GM12878 (cell line): ENCODE measurements at regions not wholly inside any gene's neighbourhood (a gene's known extent, or its start where the extent isn't known, plus 50 kb on each side); places are given as distances from the start of the nearest gene placed in this dataset.

ENCODE experiments used
- BCLAF1 ChIP-seq: fragments of 450-650 bp; IDR thresholded peaks from 2 replicates; pipeline ENCODE4 v1.6.1; 2017; ENCODE audit warnings: antibody characterized with exemption, mild to moderate bottlenecking, moderate library complexity
- BRCA1 ChIP-seq: IDR thresholded peaks from 2 replicates; pipeline ENCODE4 v1.6.1; 2011; ENCODE audit warnings: low read depth, low read length, improper control_type of control experiment
- CBFB ChIP-seq: IDR thresholded peaks from 2 replicates; pipeline ENCODE4 v1.6.1; 2016; ENCODE audit warnings: antibody characterized with exemption, low read depth
- CBX5 ChIP-seq: sonication (generic); IDR thresholded peaks from 2 replicates; pipeline ENCODE4 v1.6.1; 2016; ENCODE audit warnings: low read depth, moderate library complexity, mild to moderate bottlenecking, inconsistent platforms
- CHD2 ChIP-seq: IDR thresholded peaks from 2 replicates; pipeline ENCODE4 v1.6.1; 2011; ENCODE audit warnings: low read depth, low read length, improper control_type of control experiment, borderline replicate concordance
- FOS ChIP-seq: IDR thresholded peaks from 3 replicates; pipeline ENCODE4 v1.6.1; 2011; ENCODE audit warnings: borderline replicate concordance; ENCODE audit not compliant: insufficient read length; ENCODE audit errors: extremely low read depth
- FOXK2 ChIP-seq: fragments of 450-650 bp; IDR thresholded peaks from 2 replicates; pipeline ENCODE4 v1.6.1; 2017; ENCODE audit warnings: mild to moderate bottlenecking, moderate library complexity
- FOXM1 ChIP-seq: IDR thresholded peaks from 2 replicates; pipeline ENCODE4 v1.6.1; 2012; ENCODE audit warnings: low read depth, mild to moderate bottlenecking, inconsistent platforms, low read length, moderate library complexity
- GATAD2B ChIP-seq: fragments of 450-650 bp; conservative IDR thresholded peaks from 2 replicates; pipeline ENCODE4 v1.6.1; 2017; ENCODE audit warnings: low read depth, mild to moderate bottlenecking, moderate library complexity
- HDAC6 ChIP-seq: fragments of 200-600 bp; sonication (generic); IDR thresholded peaks from one replicate; pipeline ENCODE4 v1.8.0; 2017; ENCODE audit warnings: antibody characterized with exemption; ENCODE audit not compliant: unreplicated experiment
- HDGF ChIP-seq: fragments of 450-650 bp; IDR thresholded peaks from 2 replicates; pipeline ENCODE4 v1.6.1; 2016; ENCODE audit warnings: antibody characterized with exemption
- JUNB ChIP-seq: IDR thresholded peaks from 2 replicates; pipeline ENCODE4 v1.6.1; 2016; ENCODE audit warnings: antibody characterized with exemption, mild to moderate bottlenecking
- NFXL1 ChIP-seq: fragments of 450-650 bp; IDR thresholded peaks from 2 replicates; pipeline ENCODE4 v1.6.1; 2017; ENCODE audit warnings: antibody characterized with exemption, mild to moderate bottlenecking, borderline replicate concordance
- NFYA ChIP-seq: IDR thresholded peaks from 2 replicates; pipeline ENCODE4 v1.6.1; 2011; ENCODE audit warnings: low read depth, mild to moderate bottlenecking, low read length, improper control_type of control experiment, borderline replicate concordance
- NKRF ChIP-seq: fragments of 450-650 bp; conservative IDR thresholded peaks from 2 replicates; pipeline ENCODE4 v1.6.1; 2017; ENCODE audit warnings: mild to moderate bottlenecking, moderate library complexity
- NR2F1 ChIP-seq: fragments of 450-650 bp; conservative IDR thresholded peaks from 2 replicates; pipeline ENCODE4 v1.6.1; 2017; ENCODE audit warnings: mild to moderate bottlenecking
- PAX5 ChIP-seq: IDR thresholded peaks from 2 replicates; pipeline ENCODE4 v1.6.1; 2011; ENCODE audit warnings: low read depth, low read length, borderline replicate concordance
- PML ChIP-seq: IDR thresholded peaks from 2 replicates; pipeline ENCODE4 v1.6.1; 2012; ENCODE audit warnings: low read length, inconsistent platforms
- POLR2A ChIP-seq: IDR thresholded peaks from 2 replicates; pipeline ENCODE4 v1.6.1; 2011; ENCODE audit warnings: low read depth, mild to moderate bottlenecking, low read length
- POU2F2 ChIP-seq: IDR thresholded peaks from 3 replicates; pipeline ENCODE4 v1.6.1; 2011; ENCODE audit warnings: low read depth, mild to moderate bottlenecking, low read length, borderline replicate concordance
- RAD51 ChIP-seq: fragments of 450-650 bp; IDR thresholded peaks from 2 replicates; pipeline ENCODE4 v1.6.1; 2016; ENCODE audit warnings: moderate library complexity, mild to moderate bottlenecking, inconsistent platforms
- SMARCA5 ChIP-seq: fragments of 450-650 bp; IDR thresholded peaks from 2 replicates; pipeline ENCODE4 v1.6.1; 2017; ENCODE audit warnings: mild to moderate bottlenecking
- SP1 ChIP-seq: IDR thresholded peaks from one replicate; pipeline ENCODE4 v1.6.1; 2011; ENCODE audit warnings: low read depth, low read length
- SPI1 ChIP-seq: IDR thresholded peaks from 2 replicates; pipeline ENCODE4 v1.6.1; 2011; ENCODE audit warnings: low read depth, mild to moderate bottlenecking, low read length, moderate library complexity, borderline replicate concordance; ENCODE audit not compliant: insufficient read depth
- TARDBP ChIP-seq: IDR thresholded peaks from 2 replicates; pipeline ENCODE4 v1.6.1; 2016; ENCODE audit warnings: borderline replicate concordance
- TBL1XR1 ChIP-seq: IDR thresholded peaks from 2 replicates; pipeline ENCODE4 v1.6.1; 2012; ENCODE audit warnings: low read depth, low read length, improper control_type of control experiment
- ZBED1 ChIP-seq: IDR thresholded peaks from 2 replicates; pipeline ENCODE4 v1.6.1; 2016; ENCODE audit warnings: borderline replicate concordance
- TF ChIP-seq, protein P1 (sequence below): fragments of 450-650 bp; IDR thresholded peaks from 2 replicates; pipeline ENCODE4 v1.6.1; 2017; ENCODE audit warnings: low read depth, mild to moderate bottlenecking, moderate library complexity

GRCh38 chr7:25968205-25968993 lies 183.6 kb upstream of the NFE2L3 start (continued):
- TF ChIP-seq NFYA: no peak
- no peak for TF ChIP-seq NFXL1
- TF ChIP-seq BCLAF1: no peak
- peak; percentile 64 for TF ChIP-seq CHD2
- no peak for TF ChIP-seq FOS
- TF ChIP-seq HDAC6: no peak
- no peak for TF ChIP-seq TARDBP
- TF ChIP-seq SPI1: peak; percentile 81
- peak; percentile 79; the same call in 1 of the 2 replicates for TF ChIP-seq CBFB
- peak; percentile 91 for TF ChIP-seq FOXK2
- TF ChIP-seq SP1: peak; percentile 73
- peak; percentile 86 for TF ChIP-seq JUNB
- TF ChIP-seq RAD51: peak; percentile 96
- TF ChIP-seq BRCA1: no peak
- TF ChIP-seq NR2F1: peak; percentile 70
- peak; percentile 51 for TF ChIP-seq FOXM1
- TF ChIP-seq PAX5: peak; percentile 90
- TF ChIP-seq NKRF: peak; percentile 97
- peak; percentile 99 for TF ChIP-seq SMARCA5
- TF ChIP-seq, protein P1, sequence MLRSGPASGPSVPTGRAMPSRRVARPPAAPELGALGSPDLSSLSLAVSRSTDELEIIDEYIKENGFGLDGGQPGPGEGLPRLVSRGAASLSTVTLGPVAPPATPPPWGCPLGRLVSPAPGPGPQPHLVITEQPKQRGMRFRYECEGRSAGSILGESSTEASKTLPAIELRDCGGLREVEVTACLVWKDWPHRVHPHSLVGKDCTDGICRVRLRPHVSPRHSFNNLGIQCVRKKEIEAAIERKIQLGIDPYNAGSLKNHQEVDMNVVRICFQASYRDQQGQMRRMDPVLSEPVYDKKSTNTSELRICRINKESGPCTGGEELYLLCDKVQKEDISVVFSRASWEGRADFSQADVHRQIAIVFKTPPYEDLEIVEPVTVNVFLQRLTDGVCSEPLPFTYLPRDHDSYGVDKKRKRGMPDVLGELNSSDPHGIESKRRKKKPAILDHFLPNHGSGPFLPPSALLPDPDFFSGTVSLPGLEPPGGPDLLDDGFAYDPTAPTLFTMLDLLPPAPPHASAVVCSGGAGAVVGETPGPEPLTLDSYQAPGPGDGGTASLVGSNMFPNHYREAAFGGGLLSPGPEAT: peak; percentile 90
- TF ChIP-seq ZBED1: peak; percentile 91
- peak; percentile 39 for TF ChIP-seq CBX5
- TF ChIP-seq TBL1XR1: peak; percentile 91
- TF ChIP-seq HDGF: no peak
- TF ChIP-seq POU2F2: peak; percentile 90
- TF ChIP-seq GATAD2B: peak; percentile 77; the same call in 1 of the 2 replicates
- peak; percentile 48; the same call in 1 of the 2 replicates for TF ChIP-seq PML
- TF ChIP-seq POLR2A: peak; percentile 54; the same call in 1 of the 2 replicates
